Inferior parietal cortex (tissue), 1 donor: ENCODE measurements at regions not wholly inside any gene's neighbourhood (a gene's known extent, or its start where the extent isn't known, plus 50 kb on each side); places are given as distances from the start of the nearest gene placed in this dataset.

Experiments used
- DNase-seq: peaks from one replicate; pipeline ENCODE4 v3.0.0-alpha.2; 2016; ENCODE audit errors: extremely low spot score

DNA sequence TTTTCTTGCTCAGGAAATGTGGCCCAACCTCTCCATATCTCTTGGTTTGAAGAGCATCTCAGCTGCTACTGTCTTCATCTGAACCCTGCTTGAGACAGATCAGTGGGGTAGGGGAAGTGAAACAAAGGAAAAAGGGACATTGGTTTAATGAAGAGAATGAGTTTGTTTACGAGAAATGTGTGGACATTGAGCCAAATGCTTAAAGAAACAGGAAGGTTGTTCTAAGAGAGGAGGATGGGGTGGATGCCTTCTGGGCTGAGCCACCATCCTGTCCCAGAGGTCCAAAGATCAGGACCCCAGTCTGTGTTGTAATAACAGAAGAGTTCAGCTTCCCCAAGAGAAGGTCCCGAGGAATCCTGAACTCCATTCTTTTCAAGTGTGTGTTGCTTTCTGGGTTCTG is 369.7 kb downstream of the INSC start:
- DNase-seq = no peak

GRCh38 chr11:15485432-15485831 is 370.7 kb downstream of the INSC start:
- DNase-seq = no peak

DNA sequence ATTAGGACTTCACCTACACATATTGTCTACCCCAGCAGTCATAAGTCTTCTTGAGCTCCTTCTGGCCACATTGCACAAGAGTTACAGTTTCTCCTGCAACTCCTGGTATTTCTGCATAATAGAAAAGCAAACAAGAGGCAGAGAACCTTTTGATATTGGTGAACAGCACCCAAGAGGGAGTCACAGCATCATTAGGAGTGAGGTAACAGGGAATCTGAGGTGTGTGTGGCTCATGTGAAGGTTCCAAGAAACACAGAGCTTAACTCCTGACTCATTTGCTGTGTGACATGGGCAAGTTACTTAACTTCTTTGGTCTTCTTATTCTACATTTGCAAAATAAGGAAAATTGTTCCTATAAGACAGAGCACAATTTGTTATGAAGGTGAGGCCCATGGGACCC is 374.6 kb downstream of the INSC start:
- DNase-seq = no peak

DNA sequence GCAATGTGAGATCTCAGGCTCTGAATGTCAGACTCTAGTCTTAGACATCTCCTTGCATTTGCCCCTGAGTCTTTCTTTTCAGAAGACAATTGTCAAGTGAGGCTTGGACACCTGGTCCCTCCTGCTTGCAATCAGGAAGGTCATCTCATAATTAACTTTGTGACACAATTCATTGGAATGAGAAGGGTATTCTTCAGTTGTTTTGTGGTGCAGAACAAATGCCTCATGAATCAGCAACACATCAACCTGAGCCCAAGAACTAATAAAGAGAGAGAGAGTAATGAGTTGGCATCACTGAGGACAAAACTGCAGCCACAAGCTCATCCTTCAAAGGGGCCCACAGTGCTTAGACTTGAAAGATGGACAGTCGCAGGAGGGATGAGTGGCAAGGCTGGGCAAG is 375.8 kb downstream of the INSC start:
- DNase-seq = no peak

GRCh38 chr11:15493066-15493465 is 378.3 kb downstream of the INSC start:
- no peak for DNase-seq

DNA sequence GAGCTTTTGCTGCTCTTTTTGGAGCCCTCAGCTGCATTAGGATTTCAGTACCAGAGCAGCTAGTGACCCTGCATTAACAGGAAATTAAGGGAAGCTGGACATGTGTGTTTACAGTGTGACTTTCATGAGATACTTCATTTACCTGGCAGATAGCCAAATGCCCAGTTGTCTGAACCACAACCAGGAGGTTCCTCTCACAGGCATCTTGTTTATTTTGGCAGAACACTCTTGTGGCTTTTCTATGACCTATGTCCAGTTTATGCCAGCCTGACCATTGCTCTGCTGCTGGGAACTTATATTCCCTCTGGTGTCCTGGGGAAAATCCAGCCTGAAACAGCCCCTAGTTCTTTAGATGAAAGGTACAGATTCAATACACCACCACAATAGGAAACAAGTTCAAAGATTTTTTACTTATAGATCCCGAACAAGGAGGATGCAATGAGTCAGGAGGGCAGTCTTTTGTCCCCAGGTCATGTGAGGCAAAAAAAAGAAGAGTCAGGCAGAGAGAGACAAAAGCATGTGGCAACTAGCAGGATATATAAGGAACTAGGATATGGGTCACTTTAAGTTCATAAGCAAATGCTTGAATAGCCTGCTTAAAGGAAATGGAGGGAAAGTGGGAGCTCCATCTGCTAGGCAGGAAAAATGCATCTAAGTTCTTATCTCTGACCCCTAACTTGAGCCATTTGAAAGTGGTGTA is 379.3 kb downstream of the INSC start:
- no peak for DNase-seq

GRCh38 chr11:15494740-15495139 is 380.0 kb downstream of the INSC start:
- DNase-seq = no peak

- no peak for DNase-seq
Measured at GRCh38 chr11:15495462-15495861, 380.7 kb downstream of the INSC start.

- no peak for DNase-seq
Measured at GRCh38 chr11:15497366-15497765, 382.6 kb downstream of the INSC start.

DNA sequence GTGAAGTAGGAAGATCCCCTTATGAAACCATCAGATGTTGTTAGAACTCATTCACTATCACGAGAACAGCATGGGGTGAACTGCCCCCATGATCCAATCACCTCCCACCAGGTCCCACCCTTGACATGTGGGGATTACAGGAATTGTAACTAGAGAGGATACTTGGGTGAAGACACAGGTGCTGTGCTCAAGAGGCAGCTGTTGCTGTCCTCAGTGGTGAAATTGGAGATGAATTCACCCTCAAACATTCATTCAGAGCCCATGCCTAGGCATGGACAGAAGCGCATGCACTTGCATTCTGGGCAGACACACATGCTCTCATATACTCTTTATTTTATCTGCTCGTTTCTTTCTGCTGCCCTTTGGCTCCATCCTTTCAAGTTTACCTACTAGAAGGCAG is 385.0 kb downstream of the INSC start:
- no peak for DNase-seq

- no peak for DNase-seq
Measured at GRCh38 chr11:15500643-15501042, 385.9 kb downstream of the INSC start.

GRCh38 chr11:15501566-15501965 is 386.8 kb downstream of the INSC start:
- DNase-seq = no peak

- no peak for DNase-seq
Measured at GRCh38 chr11:15505155-15505554, 390.4 kb downstream of the INSC start.

DNA sequence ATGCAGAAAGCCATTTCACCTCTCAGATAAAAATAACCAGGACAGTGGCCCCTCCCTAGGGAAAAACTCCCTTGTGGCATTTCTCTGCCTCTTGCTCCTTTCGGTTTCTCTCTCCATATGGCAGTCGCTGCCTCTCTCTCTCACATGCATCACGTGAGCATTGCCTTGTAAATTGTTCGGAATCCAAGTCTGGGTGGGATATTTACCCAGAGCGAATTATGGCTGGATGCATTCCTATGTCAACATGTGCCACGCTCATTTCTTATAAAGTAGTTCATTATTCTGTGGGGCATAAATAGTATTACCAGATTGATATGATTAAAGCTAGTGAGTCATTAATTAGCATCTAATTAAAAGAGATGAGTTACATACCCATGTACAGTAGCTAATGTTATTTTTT is 392.9 kb downstream of the INSC start:
- DNase-seq = no peak

DNA sequence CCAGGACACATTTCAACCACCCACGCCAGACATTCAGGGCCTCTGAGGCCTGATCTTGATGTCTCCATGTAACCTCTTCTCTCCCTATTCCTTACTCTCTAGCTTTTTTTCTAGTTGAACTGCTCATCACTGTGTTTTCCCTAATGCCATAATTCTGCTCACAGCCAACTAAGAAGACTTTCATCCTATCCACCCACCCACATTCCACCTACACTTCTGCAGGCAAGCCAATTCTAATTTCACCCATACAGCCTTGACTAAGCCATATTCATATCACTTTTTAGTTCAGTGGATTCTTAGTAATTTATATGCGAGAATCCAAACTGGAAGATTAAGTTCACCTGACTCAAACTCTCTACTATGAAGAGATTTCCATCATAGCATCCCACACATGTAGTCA is 394.4 kb downstream of the INSC start:
- DNase-seq = no peak

DNA sequence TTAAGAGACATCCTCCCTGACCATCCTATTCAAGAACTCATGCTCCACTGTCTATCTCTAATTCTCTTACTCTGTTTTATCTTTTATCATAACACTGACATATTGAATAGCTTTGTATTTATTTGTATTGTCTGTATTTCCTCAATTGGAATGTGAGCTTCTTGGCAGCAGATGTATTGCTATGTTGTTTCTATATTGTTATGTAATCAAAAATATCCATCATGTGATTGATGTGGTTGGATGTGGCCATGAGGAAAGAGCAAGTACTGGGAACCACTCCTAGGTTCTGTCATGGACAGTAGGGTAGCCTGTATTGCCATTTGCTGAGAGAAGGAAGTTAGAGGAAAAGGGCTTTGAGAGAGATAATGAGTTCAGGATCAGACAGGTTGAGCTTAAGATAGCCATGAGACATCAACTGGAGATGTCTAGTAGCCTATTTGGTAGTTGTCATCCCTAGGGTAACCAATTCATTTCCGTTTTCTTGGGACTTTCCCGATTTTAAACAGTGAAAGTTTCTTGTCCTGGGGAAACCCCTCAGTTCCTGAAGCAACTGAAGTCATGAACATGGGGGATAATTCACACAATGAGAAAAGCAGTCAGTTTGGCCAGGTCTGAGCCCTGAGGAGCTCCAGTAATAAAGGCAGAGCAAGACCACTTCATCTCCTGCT is 404.5 kb downstream of the INSC start:
- no peak for DNase-seq

GRCh38 chr11:15519911-15520310 is 405.2 kb downstream of the INSC start:
- no peak for DNase-seq

- no peak for DNase-seq
Measured at GRCh38 chr11:15523543-15523942, 408.8 kb downstream of the INSC start.

DNA sequence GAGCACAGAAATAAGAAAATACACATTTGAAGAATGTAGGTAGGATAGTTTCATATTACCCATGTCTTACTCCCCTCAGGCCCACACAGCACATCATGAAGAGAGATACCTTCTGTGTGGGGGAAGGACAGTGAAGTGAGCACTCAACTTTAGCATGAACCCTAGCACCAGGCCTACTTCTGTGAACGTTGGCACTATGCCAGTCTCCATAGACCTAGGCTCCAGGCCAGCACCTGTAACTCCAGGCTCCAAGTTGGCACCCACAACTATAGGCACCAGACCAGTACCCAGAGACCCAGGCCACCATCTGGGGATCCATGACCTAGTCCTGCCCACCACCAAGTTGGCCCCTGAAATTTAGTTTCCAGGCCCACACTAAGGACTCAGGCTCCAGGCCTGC is 410.9 kb downstream of the INSC start:
- DNase-seq = no peak

GRCh38 chr11:15526032-15526431 is 411.3 kb downstream of the INSC start:
- no peak for DNase-seq

- DNase-seq = no peak
Measured at GRCh38 chr11:15526859-15527450, 412.2 kb downstream of the INSC start.

GRCh38 chr11:15532432-15532831 is 417.7 kb downstream of the INSC start:
- no peak for DNase-seq

GRCh38 chr11:15534266-15534665 is 419.5 kb downstream of the INSC start:
- no peak for DNase-seq
